C4-2B (cell line): ENCODE measurements at regions not wholly inside any gene's neighbourhood (a gene's known extent, or its start where the extent isn't known, plus 50 kb on each side); places are given as distances from the start of the nearest gene placed in this dataset.

Experiments used
- ZFX ChIP-seq: fragments of 450-650 bp; IDR thresholded peaks from 2 replicates; pipeline ENCODE4 v1.6.1; 2017
- TF ChIP-seq, protein P1 (sequence below): fragments of 450-650 bp; conservative IDR thresholded peaks from 2 replicates; pipeline ENCODE4 v1.5.1; 2017; ENCODE audit warnings: mild to moderate bottlenecking

DNA sequence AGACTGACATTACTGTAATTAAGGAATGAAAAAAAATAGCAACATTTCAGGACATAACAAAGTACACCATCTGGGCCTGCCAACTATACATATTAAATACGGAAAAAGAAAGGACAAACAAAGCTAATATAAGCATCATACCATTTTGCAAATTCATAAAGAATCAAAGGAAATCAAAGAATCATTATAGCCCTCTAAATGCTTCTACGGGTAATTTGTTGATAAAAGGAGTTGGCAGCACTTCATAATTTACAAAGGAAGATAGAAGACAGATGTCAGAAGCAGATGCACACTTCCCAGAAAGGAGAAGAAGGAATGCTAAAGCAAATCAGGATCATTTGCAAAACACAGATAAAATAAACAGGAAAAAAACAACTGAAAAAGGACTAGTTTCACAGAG, 1757.3 kb downstream of the PCDH7 start:
- TF ChIP-seq, protein P1, sequence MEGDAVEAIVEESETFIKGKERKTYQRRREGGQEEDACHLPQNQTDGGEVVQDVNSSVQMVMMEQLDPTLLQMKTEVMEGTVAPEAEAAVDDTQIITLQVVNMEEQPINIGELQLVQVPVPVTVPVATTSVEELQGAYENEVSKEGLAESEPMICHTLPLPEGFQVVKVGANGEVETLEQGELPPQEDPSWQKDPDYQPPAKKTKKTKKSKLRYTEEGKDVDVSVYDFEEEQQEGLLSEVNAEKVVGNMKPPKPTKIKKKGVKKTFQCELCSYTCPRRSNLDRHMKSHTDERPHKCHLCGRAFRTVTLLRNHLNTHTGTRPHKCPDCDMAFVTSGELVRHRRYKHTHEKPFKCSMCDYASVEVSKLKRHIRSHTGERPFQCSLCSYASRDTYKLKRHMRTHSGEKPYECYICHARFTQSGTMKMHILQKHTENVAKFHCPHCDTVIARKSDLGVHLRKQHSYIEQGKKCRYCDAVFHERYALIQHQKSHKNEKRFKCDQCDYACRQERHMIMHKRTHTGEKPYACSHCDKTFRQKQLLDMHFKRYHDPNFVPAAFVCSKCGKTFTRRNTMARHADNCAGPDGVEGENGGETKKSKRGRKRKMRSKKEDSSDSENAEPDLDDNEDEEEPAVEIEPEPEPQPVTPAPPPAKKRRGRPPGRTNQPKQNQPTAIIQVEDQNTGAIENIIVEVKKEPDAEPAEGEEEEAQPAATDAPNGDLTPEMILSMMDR: no peak
- TF ChIP-seq ZFX: no peak
